AG09319 (cell line): ENCODE measurements at regions not wholly inside any gene's neighbourhood (a gene's known extent, or its start where the extent isn't known, plus 50 kb on each side); places are given as distances from the start of the nearest gene placed in this dataset.
A peak's percentile ranks its signal among the peaks of the same experiment; 100 is the strongest.

Source experiments
- DNase-seq: peaks from one replicate; pipeline ENCODE4 v3.0.0-alpha.2; 2010; ENCODE audit warnings: low read depth; ENCODE audit errors: extremely low read depth
- CTCF ChIP-seq: IDR thresholded peaks from 2 replicates; pipeline ENCODE4 v1.5.1; 2011; ENCODE audit warnings: low read depth, mild to moderate bottlenecking, inconsistent platforms, low read length, moderate library complexity

- DNase-seq: no peak
- TF ChIP-seq CTCF: no peak
These were observed 94.6 kb upstream of the RALGPS2 start for GRCh38 chr1:178630417-178630816.

- TF ChIP-seq CTCF: no peak
- DNase-seq: no peak
These were observed 92.4 kb upstream of the RALGPS2 start for GRCh38 chr1:178632653-178633052.

- DNase-seq: no peak
- no peak for TF ChIP-seq CTCF
These were observed 92.0 kb upstream of the RALGPS2 start for GRCh38 chr1:178633056-178633455.

GRCh38 chr1:178634445-178634844 lies 90.6 kb upstream of the RALGPS2 start:
- no peak for TF ChIP-seq CTCF
- peak; percentile 70 for DNase-seq

- TF ChIP-seq CTCF: no peak
- no peak for DNase-seq
These were observed 87.2 kb upstream of the RALGPS2 start for GRCh38 chr1:178637841-178638240.

GRCh38 chr1:178639326-178639725 lies 85.7 kb upstream of the RALGPS2 start:
- no peak for TF ChIP-seq CTCF
- DNase-seq: no peak

GRCh38 chr1:178642282-178642681 lies 82.8 kb upstream of the RALGPS2 start:
- DNase-seq: no peak
- TF ChIP-seq CTCF: no peak

- no peak for DNase-seq
- no peak for TF ChIP-seq CTCF
These were observed 81.7 kb upstream of the RALGPS2 start for GRCh38 chr1:178643349-178643748.
